Neuron (in vitro differentiated cells): ENCODE measurements at regions not wholly inside any gene's neighbourhood (a gene's known extent, or its start where the extent isn't known, plus 50 kb on each side); places are given as distances from the start of the nearest gene placed in this dataset.
"Not testable (repeated sequence)": the region's sequence is repeated elsewhere in the genome, so short reads cannot be mapped to it uniquely, and the experiment has no call there.

Experiments
- H2AFZ ChIP-seq: one replicate; pipeline ENCODE4 v1.6.1; 2013; ENCODE audit warnings: low read depth, mild to moderate bottlenecking, inconsistent platforms, low read length, moderate library complexity
- H3K27me3 ChIP-seq: one replicate; pipeline ENCODE4 v1.6.1; 2013; ENCODE audit warnings: low read length; ENCODE audit not compliant: insufficient read depth
- H3K36me3 ChIP-seq: one replicate; pipeline ENCODE4 v1.6.1; 2013; ENCODE audit warnings: low read length; ENCODE audit not compliant: insufficient read depth
- H3K4me1 ChIP-seq: one replicate; pipeline ENCODE4 v1.6.1; 2013; ENCODE audit warnings: low read length; ENCODE audit not compliant: insufficient read depth
- H3K4me3 ChIP-seq: 2 replicates; pipeline ENCODE4 v1.5.1; 2013; ENCODE audit warnings: mild to moderate bottlenecking, low read length, moderate library complexity
- H3K9me3 ChIP-seq: one replicate; pipeline ENCODE4 v1.6.1; 2013; ENCODE audit warnings: low read length

DNA sequence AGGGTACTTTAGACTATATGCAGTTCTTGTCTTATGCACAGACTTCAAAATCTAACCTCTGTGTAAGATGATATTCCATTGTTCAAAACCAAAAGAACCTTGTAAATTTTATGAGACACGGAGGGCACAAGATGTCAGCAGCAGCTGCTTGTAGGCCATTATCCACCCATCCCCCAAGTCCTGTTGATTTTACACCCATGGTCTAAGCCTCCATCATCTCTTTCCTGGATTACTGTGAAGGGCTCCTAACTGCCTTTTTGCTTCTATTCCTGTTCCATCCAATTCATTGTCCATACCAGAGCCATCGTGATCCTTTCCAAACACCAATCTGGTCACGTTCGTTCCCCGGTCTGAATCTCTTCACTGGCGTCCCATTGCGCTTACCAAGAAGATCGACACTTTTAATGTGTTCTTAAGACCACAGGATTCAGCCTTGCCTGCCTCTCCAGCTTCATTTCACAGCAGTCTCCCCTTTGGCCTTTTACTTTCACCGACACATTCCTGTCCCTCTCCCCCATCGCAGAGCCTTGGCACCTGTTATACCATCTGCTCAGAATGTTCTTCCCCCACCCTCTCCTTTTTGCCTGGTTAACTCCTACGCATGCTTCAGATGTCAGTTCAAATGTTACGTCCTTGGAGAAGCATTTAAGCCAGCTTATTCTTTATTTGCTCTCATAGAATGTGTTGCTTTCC lies 107.3 kb upstream of the POU3F1 start:
- Histone ChIP-seq H3K9me3 (no peaks in the 10 kb centered on the region), H2AFZ (no peak overlapping the region), H3K27me3 (no peaks in the 10 kb centered on the region), H3K4me3 (no peak overlapping the region), H3K36me3 (no peaks in the 10 kb centered on the region), H3K4me1 (peaks cover 10% of the 10 kb centered on the region)

DNA sequence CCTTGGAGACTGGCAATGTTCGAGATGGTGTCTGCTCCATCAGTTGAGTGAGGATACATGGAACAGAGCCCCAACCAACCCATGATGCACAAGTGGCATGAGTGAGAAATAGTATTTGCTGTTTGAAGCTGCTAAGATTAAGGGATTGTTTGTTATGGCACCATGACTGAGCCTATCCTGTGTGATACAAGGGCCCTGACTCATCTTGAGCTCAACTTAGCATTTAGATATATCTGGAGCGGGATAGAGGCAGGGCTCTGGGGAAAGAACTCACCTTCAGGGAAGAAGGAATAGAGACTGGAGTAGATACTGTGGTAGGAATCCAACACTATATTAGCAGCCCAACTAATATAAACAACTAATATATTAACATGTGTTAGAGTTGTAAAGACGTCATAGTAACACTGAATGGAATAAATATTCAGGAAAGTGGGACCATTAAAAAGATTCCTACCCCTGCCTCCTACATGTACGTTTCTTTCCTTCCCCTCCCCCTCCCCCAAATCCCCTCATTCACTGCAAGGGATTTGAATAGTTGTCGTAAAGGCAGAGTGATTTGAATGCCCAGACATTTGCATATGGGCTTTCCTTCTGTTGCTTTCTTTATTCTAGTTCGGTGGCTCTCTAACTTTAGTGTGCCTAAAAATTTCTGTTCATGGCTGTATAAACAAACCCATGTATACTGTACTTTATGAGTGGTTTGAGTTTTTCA lies 106.6 kb upstream of the POU3F1 start:
- Histone ChIP-seq H3K4me1 (peaks cover 10% of the 10 kb centered on the region), H3K36me3 (no peaks in the 10 kb centered on the region), H3K9me3 (no peaks in the 10 kb centered on the region), H2AFZ (no peak overlapping the region), H3K4me3 (no peak overlapping the region), H3K27me3 (no peaks in the 10 kb centered on the region)

DNA sequence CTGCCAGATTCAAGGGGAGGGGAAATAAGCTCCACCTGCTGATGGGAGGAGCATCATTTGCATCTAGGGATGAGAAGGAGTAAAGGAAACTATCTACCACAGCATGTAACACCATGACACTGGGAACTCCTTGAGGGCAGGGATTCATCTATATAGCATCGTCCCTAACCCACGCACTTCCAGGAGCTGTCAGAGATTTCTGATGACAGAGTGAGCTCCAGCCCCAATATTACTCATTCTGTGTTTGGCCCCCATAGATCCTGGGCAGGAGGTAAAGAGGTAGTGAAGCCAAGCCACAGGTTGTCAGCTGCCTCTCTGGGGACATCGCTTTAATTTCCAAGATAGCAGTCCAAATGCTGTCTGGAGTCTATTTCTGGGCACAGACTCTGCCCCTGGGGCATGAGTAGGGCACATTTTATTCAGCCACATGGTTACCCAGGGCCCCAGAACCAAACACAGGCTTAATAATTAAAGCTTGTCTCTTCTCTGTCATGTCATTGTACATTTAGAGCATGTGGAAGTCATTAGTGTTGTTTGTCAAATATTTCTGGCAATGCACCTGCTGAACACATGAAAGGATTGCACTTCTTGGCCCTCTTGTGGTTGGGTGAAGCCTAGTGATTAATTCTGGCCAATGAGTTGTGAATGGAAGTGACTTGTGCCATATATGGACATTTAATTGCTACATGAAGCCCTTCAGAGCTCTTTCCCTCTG lies 105.9 kb upstream of the POU3F1 start:
- Histone ChIP-seq H3K4me1 (peaks cover 10% of the 10 kb centered on the region), H3K36me3 (no peaks in the 10 kb centered on the region), H3K27me3 (no peaks in the 10 kb centered on the region), H2AFZ (no peak overlapping the region), H3K9me3 (no peaks in the 10 kb centered on the region), H3K4me3 (no peak overlapping the region)

DNA sequence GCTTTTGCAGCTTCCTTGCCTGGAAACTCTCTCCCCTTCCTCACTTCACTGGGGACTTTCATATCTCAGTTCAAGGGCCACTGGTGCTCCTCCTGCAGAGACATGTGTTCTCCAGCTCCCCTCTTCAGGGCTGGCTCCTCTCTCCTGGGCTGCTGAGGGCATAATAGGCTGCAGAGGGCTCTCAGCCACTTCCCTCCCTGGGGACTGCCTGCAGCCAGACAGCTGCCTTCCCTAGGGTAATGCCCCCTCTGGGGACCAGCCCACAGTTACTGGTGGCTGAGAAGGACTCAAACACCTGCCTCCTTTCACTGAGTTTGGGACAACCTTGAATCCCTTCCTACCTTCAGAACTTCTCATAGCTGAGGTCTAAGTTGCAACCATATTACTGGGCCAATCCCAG lies 104.8 kb upstream of the POU3F1 start:
- Histone ChIP-seq H2AFZ (no peak overlapping the region), H3K4me1 (peaks cover 10% of the 10 kb centered on the region), H3K4me3 (no peak overlapping the region), H3K27me3 (no peaks in the 10 kb centered on the region), H3K9me3 (no peaks in the 10 kb centered on the region), H3K36me3 (no peaks in the 10 kb centered on the region)

DNA sequence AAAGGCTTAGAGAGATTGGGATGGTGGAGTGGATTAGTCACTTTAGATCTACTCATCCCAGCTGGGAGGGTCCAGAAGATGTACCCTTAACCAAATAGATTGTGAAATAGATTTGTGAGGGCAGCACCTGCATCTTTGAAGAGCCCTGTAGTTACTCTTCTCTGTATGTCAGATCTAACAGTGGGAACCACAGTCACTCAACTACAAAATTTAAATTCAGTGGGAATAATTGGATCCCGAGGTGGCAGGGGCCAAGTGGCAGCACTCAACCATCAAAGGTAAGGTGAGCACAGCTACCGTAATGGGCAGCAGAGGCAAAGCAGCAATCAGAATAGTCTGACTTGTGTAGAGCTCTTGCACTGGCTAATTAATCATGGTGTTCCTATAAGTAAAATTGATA lies 99.5 kb upstream of the POU3F1 start:
- H3K4me3 ChIP-seq, H2AFZ ChIP-seq, H3K4me1 ChIP-seq, H3K9me3 ChIP-seq, H3K27me3 ChIP-seq, H3K36me3 ChIP-seq: not testable (repeated sequence)

DNA sequence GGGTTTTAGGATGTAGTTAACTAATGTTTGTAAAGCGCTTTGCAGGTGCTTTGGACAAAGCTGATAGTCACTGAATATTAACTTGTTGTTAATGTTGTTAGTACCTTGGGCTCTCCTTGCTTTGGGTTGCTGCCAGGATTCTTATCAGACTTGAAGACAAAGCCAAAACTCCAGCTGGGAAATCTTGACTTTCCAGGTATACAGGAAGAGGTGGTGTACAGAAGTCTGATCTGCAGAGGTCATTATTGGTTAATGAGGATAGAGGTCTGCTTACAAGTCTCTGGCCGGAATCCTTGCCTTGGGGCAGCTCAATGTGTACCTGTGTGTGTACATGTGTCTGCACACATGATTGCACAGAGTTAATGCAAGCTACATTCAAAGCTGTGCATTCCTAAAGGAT lies 96.0 kb upstream of the POU3F1 start:
- H3K36me3 ChIP-seq, result no peaks in the 10 kb centered on the region
- H3K4me1 ChIP-seq, result peaks cover 21% of the 10 kb centered on the region
- no peak overlapping the region for H2AFZ ChIP-seq
- peaks cover 3% of the 10 kb centered on the region for H3K9me3 ChIP-seq
- no peak overlapping the region for H3K4me3 ChIP-seq
- no peaks in the 10 kb centered on the region for H3K27me3 ChIP-seq

DNA sequence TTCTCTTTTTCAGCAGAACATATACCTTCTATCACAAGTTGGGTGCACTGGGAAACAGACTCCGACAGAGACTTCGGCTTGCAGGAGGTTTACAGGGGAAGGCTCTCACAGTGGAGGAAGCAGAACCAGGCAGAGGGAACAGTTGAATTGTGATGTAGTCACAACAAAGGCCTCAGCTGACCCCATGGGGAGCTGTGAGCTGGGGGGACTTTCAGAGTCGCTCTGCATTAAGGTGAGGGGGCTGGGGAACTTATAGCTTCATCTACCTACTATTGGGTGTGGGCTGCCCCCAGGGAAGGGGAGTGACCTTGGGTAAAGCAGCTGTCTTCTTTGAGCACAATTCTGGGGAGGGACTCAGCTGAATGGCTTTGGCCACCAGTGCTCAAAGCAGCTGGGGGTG lies 94.9 kb upstream of the POU3F1 start:
- H2AFZ ChIP-seq, result no peak overlapping the region
- H3K36me3 ChIP-seq, result no peaks in the 10 kb centered on the region
- H3K9me3 ChIP-seq, result peaks cover 3% of the 10 kb centered on the region
- peaks cover 8% of the 10 kb centered on the region for H3K27me3 ChIP-seq
- peaks cover 23% of the 10 kb centered on the region for H3K4me1 ChIP-seq
- H3K4me3 ChIP-seq, result no peak overlapping the region

DNA sequence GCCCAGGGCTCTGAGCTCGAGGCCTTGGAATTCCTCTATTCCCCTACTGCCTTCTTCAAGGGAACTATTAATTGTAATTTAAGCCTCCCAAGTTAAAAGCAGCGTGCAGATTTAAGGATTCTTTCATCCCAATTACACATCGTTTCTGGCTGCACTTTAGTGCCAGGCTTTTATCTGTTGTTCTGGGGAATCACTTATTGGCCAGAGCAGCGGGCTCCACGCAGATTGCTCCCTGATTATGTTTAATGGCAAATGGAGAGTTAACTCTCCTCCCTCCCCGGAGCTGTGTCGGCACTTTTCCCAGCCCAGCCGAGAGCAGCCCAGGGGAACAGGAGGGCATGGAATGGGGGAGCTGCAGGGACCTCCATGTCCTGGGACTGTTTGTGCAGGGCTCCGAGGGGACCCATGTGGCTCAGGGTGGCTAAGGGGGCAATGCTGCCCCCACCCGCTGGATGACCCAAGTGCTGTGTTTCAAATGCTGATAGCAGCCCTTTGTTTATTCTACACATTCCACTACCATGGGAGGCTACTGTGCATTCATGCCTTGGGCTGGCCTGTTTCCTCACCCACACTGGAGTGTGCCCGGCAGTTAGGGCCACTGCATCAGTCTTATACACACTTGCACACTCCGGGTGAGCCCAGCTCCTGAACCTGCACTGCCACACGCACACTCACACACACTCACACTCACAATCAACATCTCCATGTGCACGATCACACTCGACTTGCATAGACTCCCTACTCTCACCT lies 93.3 kb upstream of the POU3F1 start:
- H3K4me1 ChIP-seq, result peaks cover 31% of the 10 kb centered on the region
- H3K27me3 ChIP-seq, result peaks cover 12% of the 10 kb centered on the region

DNA sequence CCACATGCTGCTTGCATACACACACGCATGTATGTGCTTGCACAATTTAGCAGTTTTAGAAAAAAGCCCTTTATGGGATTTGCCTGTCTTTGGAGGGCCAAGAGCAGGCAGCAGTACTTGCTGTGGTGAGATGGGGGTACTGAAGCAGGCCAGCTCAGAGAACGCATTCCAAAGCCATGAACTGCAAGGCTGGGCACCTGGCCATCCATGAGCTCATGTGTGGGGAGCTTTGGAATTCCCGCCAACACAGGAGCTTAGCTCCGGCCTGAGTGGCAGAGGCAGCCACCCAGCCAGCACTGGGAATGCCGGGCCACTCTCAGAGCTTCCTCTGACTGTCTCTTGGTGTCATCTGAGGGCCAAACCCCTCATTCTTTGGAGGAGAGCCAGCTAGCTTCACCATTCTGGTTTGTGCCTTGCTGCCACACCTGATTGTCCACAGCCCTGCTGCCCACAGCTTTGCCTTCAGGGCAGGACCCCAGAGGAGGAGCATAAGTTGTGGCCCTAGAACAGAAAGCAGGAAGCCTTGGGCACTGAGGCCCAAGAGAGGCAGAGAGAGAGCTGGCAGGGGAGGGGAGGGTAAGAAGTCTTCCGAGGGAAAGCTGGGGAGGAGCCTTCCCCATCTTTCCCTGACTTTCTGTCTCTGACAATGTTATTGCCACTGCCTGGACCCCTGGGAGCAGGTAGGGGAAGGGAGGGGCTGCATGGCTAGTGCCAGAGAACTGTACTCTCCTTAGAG lies 92.1 kb upstream of the POU3F1 start:
- peaks cover 16% of the 10 kb centered on the region for H3K27me3 ChIP-seq

More for the DNA sequence above, 93.3 kb upstream of the POU3F1 start:
- Histone ChIP-seq H3K4me3 (no peak overlapping the region), H3K9me3 (no peaks in the 10 kb centered on the region), H2AFZ (no peak overlapping the region), H3K36me3 (no peaks in the 10 kb centered on the region)

DNA sequence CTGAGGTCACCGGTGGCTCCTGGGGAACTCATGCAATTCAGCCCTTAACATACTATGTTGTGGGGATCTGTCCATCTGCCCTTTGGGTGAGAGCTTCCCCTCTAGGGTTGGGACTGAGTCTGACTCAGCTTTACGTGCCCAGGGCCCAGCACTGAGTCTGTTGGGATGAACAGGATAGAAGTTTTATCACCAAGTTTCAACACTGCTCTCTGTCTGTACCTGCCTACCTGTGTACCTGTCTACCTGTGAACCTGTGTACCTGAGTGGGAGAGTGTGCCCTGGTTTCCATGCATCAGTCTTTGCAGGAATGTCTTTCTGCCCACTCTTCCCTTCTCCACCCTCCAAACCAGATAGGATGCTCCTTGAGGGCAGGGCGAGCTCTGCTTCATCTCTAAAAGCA lies 90.6 kb upstream of the POU3F1 start:
- H3K36me3 ChIP-seq, result no peaks in the 10 kb centered on the region
- no peak overlapping the region for H3K4me3 ChIP-seq
- peaks cover 31% of the 10 kb centered on the region for H3K4me1 ChIP-seq
- H3K27me3 ChIP-seq, result peaks cover 16% of the 10 kb centered on the region
- H3K9me3 ChIP-seq, result no peaks in the 10 kb centered on the region
- no peak overlapping the region for H2AFZ ChIP-seq

More for the DNA sequence above, 92.1 kb upstream of the POU3F1 start:
- H3K4me1 ChIP-seq, result peaks cover 31% of the 10 kb centered on the region
- H3K9me3 ChIP-seq, result no peaks in the 10 kb centered on the region
- H3K36me3 ChIP-seq, result no peaks in the 10 kb centered on the region
- no peak overlapping the region for H2AFZ ChIP-seq
- H3K4me3 ChIP-seq, result no peak overlapping the region

DNA sequence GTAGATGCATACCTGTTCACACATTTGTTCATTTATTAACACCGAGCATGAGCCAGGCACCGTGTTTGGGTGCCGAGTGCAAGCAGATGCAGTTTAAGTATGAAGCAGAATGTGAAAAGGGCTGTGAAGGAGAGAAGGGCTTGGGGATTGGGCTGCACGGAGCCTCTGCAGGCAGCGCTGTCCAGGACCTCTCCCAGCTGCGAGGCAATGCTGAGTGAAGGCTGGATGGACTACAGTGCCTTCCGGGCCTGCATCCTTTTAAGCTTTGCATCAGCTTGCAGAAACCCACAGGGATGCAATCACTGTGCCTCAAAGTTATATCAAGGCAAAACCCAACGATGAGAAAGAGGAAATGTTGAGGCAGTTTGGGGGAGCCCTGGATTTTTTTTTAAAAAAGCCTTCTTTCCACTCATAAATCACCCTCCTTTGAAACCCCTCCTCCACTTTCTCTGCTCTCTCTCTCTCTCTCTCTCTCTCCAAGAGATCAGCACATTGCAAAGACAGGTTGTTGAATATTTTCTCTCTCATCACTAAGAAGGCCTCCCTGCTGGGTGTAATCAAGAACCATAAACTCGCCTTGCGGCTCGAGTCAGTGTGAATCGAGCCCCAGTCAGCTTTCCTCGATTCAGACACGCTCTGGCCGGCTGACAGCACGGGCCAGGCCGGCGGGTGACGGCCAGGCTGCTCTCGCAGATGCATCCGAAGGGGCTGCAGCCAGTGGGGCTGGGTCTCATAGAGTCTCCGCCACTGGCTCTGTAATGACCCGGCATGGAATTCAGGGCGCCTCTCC lies 89.2 kb upstream of the POU3F1 start:
- no peaks in the 10 kb centered on the region for H3K9me3 ChIP-seq
- H3K27me3 ChIP-seq, result peaks cover 16% of the 10 kb centered on the region
- no peaks in the 10 kb centered on the region for H3K36me3 ChIP-seq
- no peak overlapping the region for H3K4me3 ChIP-seq
- no peak overlapping the region for H2AFZ ChIP-seq
- H3K4me1 ChIP-seq, result peaks cover 22% of the 10 kb centered on the region

DNA sequence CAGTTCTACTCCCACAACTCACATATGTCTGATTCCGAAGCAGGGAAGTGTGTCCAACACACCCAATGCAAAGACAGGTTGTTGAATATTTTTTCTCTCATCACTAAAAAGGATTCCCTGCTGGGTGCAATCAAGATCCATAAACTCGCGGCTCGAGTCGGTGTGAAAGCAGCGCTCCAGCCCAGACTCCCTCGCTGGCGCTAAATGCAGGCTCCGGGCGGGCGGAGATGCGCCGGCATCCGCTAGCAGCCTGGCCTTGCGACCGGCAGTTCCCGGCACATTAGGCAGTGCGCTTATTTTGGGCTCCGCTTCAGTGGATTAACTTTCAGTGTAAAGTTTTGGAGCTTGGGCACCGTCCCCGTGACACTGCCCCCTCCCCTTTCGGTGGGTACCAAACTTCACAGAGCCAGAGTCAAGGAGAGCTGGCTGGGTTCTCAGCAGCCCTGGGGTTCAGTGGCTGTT lies 87.7 kb upstream of the POU3F1 start:
- H3K27me3 ChIP-seq, result peaks cover 16% of the 10 kb centered on the region
- H3K4me1 ChIP-seq, result peaks cover 10% of the 10 kb centered on the region
- no peak overlapping the region for H3K4me3 ChIP-seq
- no peaks in the 10 kb centered on the region for H3K9me3 ChIP-seq
- H2AFZ ChIP-seq, result no peak overlapping the region
- no peaks in the 10 kb centered on the region for H3K36me3 ChIP-seq
